Kidney epithelial cell (primary cell): ENCODE measurements at regions not wholly inside any gene's neighbourhood (a gene's known extent, or its start where the extent isn't known, plus 50 kb on each side); places are given as distances from the start of the nearest gene placed in this dataset.

Experiments used
- DNase-seq: peaks from one replicate; pipeline ENCODE4 v3.0.0-alpha.2; 2010; ENCODE audit warnings: low read depth
- H3K27me3 ChIP-seq: 2 replicates; pipeline ENCODE4 v1.6.0; 2011; ENCODE audit warnings: low read length; ENCODE audit not compliant: control insufficient read depth, insufficient read depth
- H3K36me3 ChIP-seq: 2 replicates; pipeline ENCODE4 v1.5.1; 2011; ENCODE audit warnings: low read length; ENCODE audit not compliant: control insufficient read depth, insufficient read depth
- H3K4me3 ChIP-seq: 2 replicates; pipeline ENCODE4 v1.5.1; 2011; ENCODE audit warnings: low read depth, mild to moderate bottlenecking, control low read depth, low read length
- TF ChIP-seq, protein P1 (sequence below): IDR thresholded peaks from 2 replicates; pipeline ENCODE4 v1.5.1; 2011; ENCODE audit warnings: mild to moderate bottlenecking, moderate library complexity, low read length, control low read depth, inconsistent platforms; ENCODE audit not compliant: insufficient read depth, poor library complexity, severe bottlenecking

DNA sequence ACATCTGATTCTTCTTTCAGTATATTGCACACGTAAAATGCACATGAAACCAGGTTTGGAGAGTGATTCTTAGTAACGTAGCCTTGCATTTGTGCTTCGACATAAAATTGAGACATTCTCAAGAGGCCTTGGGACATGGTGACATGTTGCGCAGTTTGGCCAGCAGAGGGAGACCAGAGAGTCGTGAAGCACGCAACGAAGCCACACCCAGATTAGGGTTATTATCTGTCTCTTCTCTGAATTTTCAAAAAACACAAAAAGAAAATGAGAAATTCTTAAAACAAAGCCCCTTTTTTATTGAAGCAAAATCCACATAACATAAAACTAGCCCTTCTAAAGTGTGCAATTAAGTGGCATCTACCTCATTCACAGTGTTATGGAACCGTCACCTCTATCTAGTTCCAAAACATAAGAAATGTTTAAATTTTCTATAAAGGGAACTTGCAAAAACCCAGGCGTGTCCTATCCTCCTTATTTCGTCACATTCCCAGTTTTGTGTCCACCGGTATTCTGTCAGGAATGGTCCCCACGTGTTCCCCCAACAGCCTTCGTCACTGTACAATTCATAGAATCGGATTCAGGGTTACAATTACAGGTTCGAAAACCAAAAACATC is 108.8 kb upstream of the ATF7IP start:
- Histone ChIP-seq H3K27me3 (no peaks in the 10 kb centered on the region), H3K36me3 (no peaks in the 10 kb centered on the region), H3K4me3 (no peak overlapping the region)
- no peak for DNase-seq
- TF ChIP-seq, protein P1, sequence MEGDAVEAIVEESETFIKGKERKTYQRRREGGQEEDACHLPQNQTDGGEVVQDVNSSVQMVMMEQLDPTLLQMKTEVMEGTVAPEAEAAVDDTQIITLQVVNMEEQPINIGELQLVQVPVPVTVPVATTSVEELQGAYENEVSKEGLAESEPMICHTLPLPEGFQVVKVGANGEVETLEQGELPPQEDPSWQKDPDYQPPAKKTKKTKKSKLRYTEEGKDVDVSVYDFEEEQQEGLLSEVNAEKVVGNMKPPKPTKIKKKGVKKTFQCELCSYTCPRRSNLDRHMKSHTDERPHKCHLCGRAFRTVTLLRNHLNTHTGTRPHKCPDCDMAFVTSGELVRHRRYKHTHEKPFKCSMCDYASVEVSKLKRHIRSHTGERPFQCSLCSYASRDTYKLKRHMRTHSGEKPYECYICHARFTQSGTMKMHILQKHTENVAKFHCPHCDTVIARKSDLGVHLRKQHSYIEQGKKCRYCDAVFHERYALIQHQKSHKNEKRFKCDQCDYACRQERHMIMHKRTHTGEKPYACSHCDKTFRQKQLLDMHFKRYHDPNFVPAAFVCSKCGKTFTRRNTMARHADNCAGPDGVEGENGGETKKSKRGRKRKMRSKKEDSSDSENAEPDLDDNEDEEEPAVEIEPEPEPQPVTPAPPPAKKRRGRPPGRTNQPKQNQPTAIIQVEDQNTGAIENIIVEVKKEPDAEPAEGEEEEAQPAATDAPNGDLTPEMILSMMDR = peak; percentile 52

DNA sequence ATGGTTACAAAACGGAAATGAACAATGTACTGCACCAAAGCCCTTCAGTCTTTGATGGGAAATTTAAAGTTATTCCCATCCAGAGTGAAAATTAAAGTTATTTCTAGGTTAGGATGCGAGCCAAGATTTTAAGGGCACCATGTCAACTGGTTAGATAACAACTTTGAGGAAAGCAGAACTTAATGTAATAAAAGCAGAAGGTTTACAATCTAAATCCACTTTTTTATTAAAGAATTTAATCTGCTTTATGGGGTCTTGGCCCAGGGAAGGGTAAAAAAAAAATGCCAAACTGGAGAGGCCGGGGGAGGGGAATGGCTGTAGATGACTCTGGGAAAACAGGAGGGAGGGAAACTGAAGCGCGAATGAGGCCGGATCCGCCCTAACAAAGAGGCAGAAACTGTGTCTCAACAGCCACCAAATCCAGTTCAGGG is 108.2 kb upstream of the ATF7IP start:
- Histone ChIP-seq H3K36me3 (no peaks in the 10 kb centered on the region), H3K4me3 (no peak overlapping the region), H3K27me3 (no peaks in the 10 kb centered on the region)
- no peak for DNase-seq
- TF ChIP-seq, protein P1 = no peak

GRCh38 chr12:14257734-14258574 is 107.5 kb upstream of the ATF7IP start:
- TF ChIP-seq, protein P1 = no peak
- no peaks in the 10 kb centered on the region for H3K36me3 ChIP-seq
- H3K27me3 ChIP-seq = no peaks in the 10 kb centered on the region
- peak; percentile 87 for DNase-seq
- H3K4me3 ChIP-seq = no peak overlapping the region

DNA sequence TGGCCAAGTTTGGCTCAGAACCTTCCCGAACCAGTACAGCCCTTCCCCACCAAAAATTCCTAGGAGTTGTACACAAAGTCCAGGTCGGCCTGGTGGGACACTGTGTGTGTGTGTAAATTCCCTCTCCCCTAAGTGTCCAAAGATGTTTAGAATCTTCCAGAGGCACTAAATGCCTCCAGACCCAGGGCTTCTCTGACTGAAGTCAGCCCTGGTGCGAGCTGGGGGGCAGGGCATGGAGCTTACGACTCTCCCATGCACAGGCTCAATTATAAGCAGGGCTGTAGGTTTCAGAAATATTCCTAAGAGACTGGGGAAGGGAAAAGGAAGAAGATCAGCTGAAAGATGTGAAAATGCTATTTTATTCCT is 106.9 kb upstream of the ATF7IP start:
- no peaks in the 10 kb centered on the region for H3K27me3 ChIP-seq
- TF ChIP-seq, protein P1 = no peak
- H3K4me3 ChIP-seq = no peak overlapping the region
- DNase-seq = no peak
- H3K36me3 ChIP-seq = no peaks in the 10 kb centered on the region

- DNase-seq = no peak
- TF ChIP-seq, protein P1 = no peak
- Histone ChIP-seq H3K4me3 (no peak overlapping the region), H3K36me3 (no peaks in the 10 kb centered on the region), H3K27me3 (no peaks in the 10 kb centered on the region)
These were observed 105.9 kb upstream of the ATF7IP start for GRCh38 chr12:14259481-14260010.
